Stomach smooth muscle (tissue), 2 donors: ENCODE measurements at regions not wholly inside any gene's neighbourhood (a gene's known extent, or its start where the extent isn't known, plus 50 kb on each side); places are given as distances from the start of the nearest gene placed in this dataset.

Experiments used
- H3K27ac ChIP-seq: one replicate; pipeline ENCODE4 v1.7.0; 2013; ENCODE audit warnings: mild to moderate bottlenecking, low read length, inconsistent platforms
- H3K27me3 ChIP-seq, 2 donors: one replicate each; pipeline ENCODE4 v1.7.0; 2013; ENCODE audit warnings: low read length in 2 of 2; ENCODE audit not compliant: insufficient read depth in 2 of 2, control insufficient read depth in 1 of 2
- H3K36me3 ChIP-seq, 2 donors: one replicate each; pipeline ENCODE4 v1.7.0; 2013; ENCODE audit warnings: low read length in 2 of 2; ENCODE audit not compliant: control insufficient read depth in 2 of 2, insufficient read depth in 2 of 2
- H3K4me1 ChIP-seq: one replicate; pipeline ENCODE4 v1.7.0; 2013; ENCODE audit warnings: low read length; ENCODE audit not compliant: control insufficient read depth, insufficient read depth
- H3K4me3 ChIP-seq, 2 donors: one replicate each; pipeline ENCODE4 v1.7.0; 2013; ENCODE audit warnings: low read length in 2 of 2
- H3K9ac ChIP-seq, 2 donors: one replicate each; pipeline ENCODE4 v1.7.0; 2013; ENCODE audit warnings: low read length in 2 of 2, mild to moderate bottlenecking in 1 of 2
- H3K9me3 ChIP-seq, 2 donors: one replicate each; pipeline ENCODE4 v1.7.0; 2013; ENCODE audit warnings: low read length in 2 of 2; ENCODE audit not compliant: control insufficient read depth in 2 of 2
- donor health status: healthy.
- donor health status: Pancreatic carcinoma.

DNA sequence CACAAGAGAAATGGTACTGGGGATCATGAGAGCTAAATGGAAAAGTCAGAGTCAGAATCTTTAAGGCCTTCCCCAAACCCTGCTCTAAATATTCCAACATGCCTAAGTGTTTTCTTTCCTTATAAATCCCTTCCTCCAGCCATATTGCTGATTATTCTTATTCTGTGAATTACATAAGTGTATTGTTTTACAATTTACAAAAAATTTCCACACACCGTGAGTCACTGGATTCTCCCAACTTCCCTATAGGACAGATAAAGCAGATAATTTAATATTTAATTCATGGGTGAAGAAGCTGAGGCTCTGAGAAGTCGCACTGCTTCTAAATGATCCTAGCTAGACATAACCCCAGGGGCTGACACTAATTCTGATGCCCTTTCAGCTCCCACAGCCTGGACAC, 243.3 kb upstream of the JUN start:
- Histone ChIP-seq H3K27ac (no peak overlapping the region), H3K9me3 (no peaks in the 10 kb centered on the region), H3K27me3 (no peaks in the 10 kb centered on the region)

DNA sequence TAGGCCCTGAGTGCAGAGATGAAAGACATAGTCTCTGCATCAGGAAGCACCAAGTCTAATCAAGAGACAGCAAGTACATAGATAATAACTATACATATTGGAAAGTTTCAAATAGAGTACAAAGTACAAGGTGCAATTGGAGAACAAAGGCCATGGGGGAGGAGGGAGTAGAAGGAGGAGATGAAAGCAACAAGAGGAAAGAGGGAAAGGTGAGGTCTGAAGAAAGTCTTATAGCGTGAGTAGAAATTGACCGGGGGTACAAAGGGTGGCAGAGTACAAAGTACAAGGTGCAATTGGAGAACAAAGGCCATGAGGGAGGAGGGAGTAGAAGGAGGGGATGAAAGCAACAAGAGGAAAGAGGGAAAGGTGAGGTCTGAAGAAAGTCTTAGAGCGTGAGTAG, 244.2 kb upstream of the JUN start:
- Histone ChIP-seq H3K4me1 (peaks cover 4% of the 10 kb centered on the region), H3K36me3 (no peaks in the 10 kb centered on the region)

More for the DNA sequence above, 243.3 kb upstream of the JUN start:
- Histone ChIP-seq H3K36me3 (no peaks in the 10 kb centered on the region), H3K9ac (no peak overlapping the region), H3K4me3 (no peak overlapping the region), H3K4me1 (peaks cover 4% of the 10 kb centered on the region)

DNA sequence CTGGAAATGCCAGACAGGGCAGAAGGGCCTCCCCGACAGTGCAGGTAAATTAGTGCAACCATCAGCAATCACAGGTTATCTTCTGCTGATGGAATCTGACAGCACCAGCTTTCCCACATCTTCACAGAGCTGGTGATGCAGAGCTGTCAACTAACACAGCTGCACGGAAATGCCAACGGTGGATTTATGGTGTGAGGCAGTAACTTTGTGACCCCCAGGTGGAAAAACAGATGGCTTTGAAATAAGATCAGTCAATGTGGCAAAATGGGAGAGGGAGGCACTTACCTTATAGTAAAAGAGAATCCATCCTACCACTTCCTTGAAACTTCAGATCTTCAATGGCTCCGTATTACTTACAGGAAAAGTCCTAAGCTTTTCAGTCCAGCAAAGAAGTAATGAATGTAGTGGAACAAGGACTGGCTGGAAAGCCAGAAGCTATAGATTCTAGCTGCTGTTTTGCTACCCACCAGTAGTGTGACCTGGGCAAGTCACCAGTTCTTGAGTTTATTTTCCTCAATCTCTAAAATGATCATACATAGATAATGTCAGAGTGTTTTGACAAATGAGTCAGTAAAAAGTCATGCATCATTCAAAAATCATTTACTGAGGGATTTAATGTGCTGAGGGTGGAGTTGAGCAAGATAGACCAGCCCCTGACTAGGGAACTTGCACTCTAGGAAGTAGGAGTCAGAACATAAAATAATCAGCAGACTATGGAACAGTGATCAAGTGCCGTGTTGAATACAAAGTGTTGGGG, 245.7 kb upstream of the JUN start:
- Histone ChIP-seq H3K36me3 (no peaks in the 10 kb centered on the region), H3K27ac (no peak overlapping the region), H3K27me3 (no peaks in the 10 kb centered on the region), H3K4me3 (no peak overlapping the region), H3K4me1 (peaks cover 4% of the 10 kb centered on the region), H3K9ac (no peak overlapping the region), H3K9me3 (no peaks in the 10 kb centered on the region)

More for the DNA sequence above, 244.2 kb upstream of the JUN start:
- H3K27me3 ChIP-seq, result no peaks in the 10 kb centered on the region
- H3K27ac ChIP-seq, result no peak overlapping the region
- H3K9me3 ChIP-seq, result no peaks in the 10 kb centered on the region
- H3K4me3 ChIP-seq, result no peak overlapping the region
- no peak overlapping the region for H3K9ac ChIP-seq

DNA sequence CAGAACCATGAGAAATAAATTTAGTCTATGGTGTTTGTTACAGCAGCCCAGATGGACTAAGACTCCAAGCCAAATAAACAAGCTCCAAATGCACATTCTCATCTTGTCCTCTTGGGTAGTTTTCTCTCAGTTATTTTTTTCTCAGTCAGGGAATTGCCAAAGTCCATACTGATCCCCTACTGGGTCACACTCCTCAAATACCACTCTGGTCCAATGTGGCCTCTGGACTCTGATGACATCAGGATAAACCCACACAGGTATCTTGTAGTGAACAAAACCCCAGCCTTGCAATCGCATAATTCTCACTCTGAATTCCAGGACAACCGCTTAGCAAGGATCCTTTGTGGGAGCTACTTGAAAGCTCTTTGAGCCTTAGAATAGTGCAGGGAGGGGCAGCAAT, 248.4 kb upstream of the JUN start:
- no peaks in the 10 kb centered on the region for H3K27me3 ChIP-seq
- no peak overlapping the region for H3K27ac ChIP-seq
- no peaks in the 10 kb centered on the region for H3K36me3 ChIP-seq
- H3K9ac ChIP-seq, result no peak overlapping the region
- no peaks in the 10 kb centered on the region for H3K4me1 ChIP-seq
- H3K9me3 ChIP-seq, result no peaks in the 10 kb centered on the region
- H3K4me3 ChIP-seq, result no peak overlapping the region

DNA sequence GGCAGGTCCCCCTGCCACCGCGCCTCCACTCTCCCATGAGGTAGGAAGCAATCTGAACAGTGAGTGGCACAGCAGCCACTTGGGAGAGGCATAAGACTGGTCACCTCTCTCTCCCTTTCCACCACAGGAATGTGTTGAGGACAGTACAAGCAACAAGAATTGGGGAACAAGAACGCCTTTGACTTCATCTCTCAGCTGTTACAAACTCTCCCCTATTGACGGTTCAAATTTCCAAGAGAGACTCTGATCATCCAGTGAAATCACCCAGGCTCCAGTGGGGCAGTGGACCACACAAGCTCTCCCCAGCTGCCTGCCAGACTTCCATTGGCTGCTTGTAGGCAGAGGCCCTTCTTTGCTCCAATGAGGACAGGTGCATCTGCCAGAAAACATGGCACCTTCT, 249.9 kb upstream of the JUN start:
- Histone ChIP-seq H3K4me3 (no peak overlapping the region), H3K27me3 (no peaks in the 10 kb centered on the region), H3K36me3 (no peaks in the 10 kb centered on the region), H3K27ac (no peak overlapping the region), H3K4me1 (no peaks in the 10 kb centered on the region), H3K9ac (no peak overlapping the region), H3K9me3 (no peaks in the 10 kb centered on the region)

DNA sequence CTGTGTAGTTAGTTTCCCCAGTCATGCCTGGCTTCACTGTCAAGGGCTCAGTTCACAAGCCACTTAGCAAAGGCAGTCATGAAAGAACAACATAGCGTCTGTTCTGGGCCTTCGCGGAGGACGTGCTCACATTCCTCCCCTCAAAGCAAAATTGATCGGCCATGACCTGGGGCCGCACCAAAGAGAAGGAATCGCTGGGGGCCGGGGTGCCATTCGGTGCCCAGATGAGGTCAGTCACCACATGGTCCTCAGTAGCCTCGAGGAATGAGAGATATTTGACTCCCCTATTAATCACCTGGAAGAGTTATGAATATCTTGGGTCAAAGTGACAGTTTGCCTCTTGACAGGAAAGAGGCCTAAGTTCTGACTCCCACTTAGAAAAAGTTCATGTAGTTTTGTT, 251.1 kb upstream of the JUN start:
- Histone ChIP-seq H3K4me1 (no peaks in the 10 kb centered on the region), H3K4me3 (no peak overlapping the region), H3K9me3 (no peaks in the 10 kb centered on the region), H3K27ac (no peak overlapping the region), H3K36me3 (no peaks in the 10 kb centered on the region), H3K27me3 (no peaks in the 10 kb centered on the region), H3K9ac (no peak overlapping the region)

DNA sequence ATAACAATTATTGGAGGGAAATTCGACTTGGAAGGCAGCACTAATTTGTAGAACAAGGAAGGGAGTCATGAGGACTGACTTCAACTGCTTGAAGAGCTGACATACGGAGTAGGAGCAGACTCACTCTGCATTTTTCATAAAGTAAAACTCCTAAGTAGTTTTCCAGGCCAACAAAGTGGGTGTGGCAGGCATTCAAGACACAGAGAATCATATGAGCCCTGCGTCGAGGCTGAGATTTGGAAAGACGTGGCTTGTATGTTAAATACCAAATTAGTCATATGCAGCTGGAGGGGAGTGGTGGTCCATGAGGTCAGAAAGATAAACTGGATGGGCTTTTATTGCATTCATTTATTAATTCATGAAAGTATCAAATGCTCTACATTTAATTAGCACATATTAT, 255.7 kb upstream of the JUN start:
- Histone ChIP-seq H3K36me3 (no peaks in the 10 kb centered on the region), H3K4me1 (peaks cover 7% of the 10 kb centered on the region), H3K27ac (no peak overlapping the region)

DNA sequence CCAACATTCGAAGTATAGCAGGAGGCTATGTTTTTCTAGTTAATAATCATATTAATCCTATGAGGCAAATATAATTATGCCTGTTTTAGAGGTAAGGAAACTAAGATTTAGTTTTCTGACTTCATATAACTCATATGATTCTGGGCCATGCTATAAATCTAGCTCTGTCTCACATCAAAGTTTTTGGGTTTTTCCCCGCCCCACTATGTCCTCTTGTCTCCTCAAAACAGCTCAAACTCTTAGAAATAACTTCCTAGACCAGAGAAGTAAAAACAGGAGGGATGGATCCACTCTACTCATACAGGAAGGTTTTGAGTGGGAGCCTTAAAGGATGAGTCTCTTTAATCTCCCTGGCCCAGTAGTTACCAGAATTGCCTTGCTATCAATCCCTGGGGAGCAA, 256.4 kb upstream of the FGGY start:
- Histone ChIP-seq H3K27me3 (no peaks in the 10 kb centered on the region), H3K4me1 (peaks cover 7% of the 10 kb centered on the region), H3K9me3 (no peaks in the 10 kb centered on the region), H3K27ac (no peak overlapping the region), H3K4me3 (no peak overlapping the region), H3K36me3 (no peaks in the 10 kb centered on the region), H3K9ac (no peak overlapping the region)

More for the DNA sequence above, 255.7 kb upstream of the JUN start:
- H3K9me3 ChIP-seq, result no peaks in the 10 kb centered on the region
- H3K27me3 ChIP-seq, result no peaks in the 10 kb centered on the region
- no peak overlapping the region for H3K9ac ChIP-seq
- H3K4me3 ChIP-seq, result no peak overlapping the region

DNA sequence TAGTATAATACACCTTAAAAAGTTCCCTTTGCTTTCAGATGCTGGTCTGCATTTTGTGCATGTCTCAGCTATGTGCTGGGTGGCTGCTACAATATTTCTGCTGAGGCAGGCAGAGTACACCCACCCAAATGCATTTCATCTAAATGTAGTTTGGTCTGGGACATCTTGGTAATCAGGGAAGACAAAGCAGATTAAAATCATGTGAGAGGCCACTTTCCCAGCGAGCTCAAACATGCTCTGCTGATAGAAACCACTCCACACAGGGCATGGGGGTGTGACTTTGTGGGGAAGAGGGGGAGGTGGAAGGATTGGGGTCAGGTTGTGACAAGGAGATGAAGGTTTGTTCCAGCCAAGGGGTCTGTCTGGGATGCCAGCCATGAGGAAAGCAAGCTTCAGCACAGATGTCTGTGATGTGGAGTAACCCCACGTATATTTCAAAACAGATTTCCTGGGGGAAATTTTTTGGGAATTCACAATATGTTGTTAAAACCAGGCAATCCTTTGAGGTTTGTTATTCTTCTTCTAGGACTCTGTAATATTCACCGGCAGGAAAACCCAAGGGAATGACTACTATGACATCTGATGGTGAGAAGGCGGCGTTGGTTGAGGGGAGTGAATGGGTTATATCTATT, 255.1 kb upstream of the FGGY start:
- Histone ChIP-seq H3K27ac (no peak overlapping the region), H3K9ac (no peak overlapping the region), H3K4me1 (peaks cover 11% of the 10 kb centered on the region), H3K9me3 (no peaks in the 10 kb centered on the region), H3K36me3 (no peaks in the 10 kb centered on the region), H3K27me3 (no peaks in the 10 kb centered on the region), H3K4me3 (no peak overlapping the region)

DNA sequence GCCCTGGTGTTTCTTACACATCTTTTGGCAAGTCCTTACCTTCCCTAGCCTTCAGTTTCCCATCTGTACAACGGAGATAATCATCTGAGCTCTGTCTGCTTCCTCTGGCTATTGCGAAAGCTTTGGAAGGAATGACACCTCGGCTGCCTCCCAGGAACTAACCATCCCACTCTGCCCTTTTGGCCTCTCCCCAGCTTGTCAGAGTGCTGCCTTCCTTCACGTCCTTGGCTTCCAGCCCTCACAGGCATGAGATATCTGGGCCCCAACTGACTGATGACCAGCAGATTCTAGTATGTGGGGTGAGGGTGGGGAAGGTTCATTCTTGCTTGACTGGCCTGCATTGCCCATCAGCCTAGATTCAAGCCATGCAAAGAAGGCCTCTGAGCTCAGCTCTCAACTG, 253.1 kb upstream of the FGGY start:
- no peak overlapping the region for H3K4me3 ChIP-seq
- peaks cover 15% of the 10 kb centered on the region for H3K4me1 ChIP-seq
- H3K36me3 ChIP-seq, result no peaks in the 10 kb centered on the region
- no peaks in the 10 kb centered on the region for H3K27me3 ChIP-seq
- H3K9me3 ChIP-seq, result peaks cover 0 to 2% of the 10 kb centered on the region in 2 donors
- H3K27ac ChIP-seq, result peak overlapping the region; percentile 24
- H3K9ac ChIP-seq, result no peak overlapping the region

DNA sequence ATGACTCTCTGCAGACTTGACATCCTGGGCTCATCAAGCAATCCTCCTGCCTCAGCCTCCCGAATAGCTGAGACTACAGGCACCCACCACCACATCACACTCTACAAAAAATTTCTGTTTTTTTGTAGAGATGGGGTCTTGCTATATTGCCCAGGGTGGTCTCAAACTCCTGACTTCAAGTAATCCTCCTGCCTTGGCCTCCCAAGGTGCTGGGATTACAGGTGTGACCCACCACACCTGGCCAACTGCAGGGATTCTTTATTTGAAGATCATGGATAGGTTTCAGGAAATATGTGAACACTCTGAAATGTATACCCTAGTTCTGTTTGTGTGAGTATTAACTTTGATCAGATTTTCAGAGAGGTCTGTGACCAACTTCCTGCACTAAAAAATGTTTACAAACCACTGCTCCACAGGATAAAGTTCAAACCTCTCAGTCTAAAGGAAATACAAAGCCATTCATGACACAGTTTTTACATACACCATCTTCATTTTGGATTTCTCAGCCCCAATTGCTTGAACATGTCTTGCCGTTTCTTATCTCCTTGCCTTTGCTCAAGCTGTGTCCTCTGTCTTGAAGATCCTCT, 252.3 kb upstream of the FGGY start:
- H3K4me1 ChIP-seq, result peaks cover 15% of the 10 kb centered on the region
- H3K36me3 ChIP-seq, result no peaks in the 10 kb centered on the region
- H3K9ac ChIP-seq, result no peak overlapping the region
- H3K9me3 ChIP-seq, result peaks cover 0 to 2% of the 10 kb centered on the region in 2 donors
- H3K4me3 ChIP-seq, result no peak overlapping the region
- H3K27ac ChIP-seq, result no peak overlapping the region
- H3K27me3 ChIP-seq, result no peaks in the 10 kb centered on the region
